ENCODE measurements at regions not wholly inside any gene's neighbourhood (a gene's known extent, or its start where the extent isn't known, plus 50 kb on each side); places are given as distances from the start of the nearest gene placed in this dataset.

GRCh38 chr11:87971354-87971753 lies 203.9 kb downstream of the RAB38 start (continued):
- TF ChIP-seq ZNF274 (IDR thresholded peaks at IDR 0.05; ENCODE audit: low read depth, low read length) (no peak), JUND (IDR thresholded peaks at IDR 0.05) (no peak)

GRCh38 chr11:87970762-87971161 lies 204.5 kb downstream of the RAB38 start:
- Histone ChIP-seq H3K9ac (ENCODE audit: low read length) (no peak overlapping the region), H3K27ac (ENCODE audit: low read depth, low read length) (no peak overlapping the region), H3K9me2 (ENCODE audit: insufficient read depth) (no peaks in the 10 kb centered on the region), H3K4me3 (replicated peaks in 1 of 2; ENCODE audit: low read depth in 1 of 2, low read length in 2 of 2) (no peak overlapping the region), H4K20me1 (ENCODE audit: insufficient read depth) (no peaks in the 10 kb centered on the region), H3K36me3 (ENCODE audit: control insufficient read depth in 1 of 2, insufficient read depth in 2 of 2, low read length in 2 of 2) (no peaks in the 10 kb centered on the region), H2AFZ (ENCODE audit: low read depth, low read length, poor library complexity, severe bottlenecking) (no peak overlapping the region), H3K27me3 (ENCODE audit: insufficient read depth, low read length) (no peaks in the 10 kb centered on the region), H3K4me1 (ENCODE audit: control insufficient read depth in 1 of 2, insufficient read depth in 2 of 2, low read length in 2 of 2) (no peaks in the 10 kb centered on the region), H3K4me2 (ENCODE audit: low read length) (no peak overlapping the region), H3K9me3 (ENCODE audit: control insufficient read depth in 1 of 2, insufficient read depth in 1 of 2, low read depth in 1 of 2, low read length in 2 of 2) (no peaks in the 10 kb centered on the region), H3K79me2 (ENCODE audit: insufficient read depth, low read length) (no peaks in the 10 kb centered on the region)
- DNase-seq (ENCODE audit: low read depth, low spot score) (no peak), ATAC-seq (no peak)
- no TSS peak for BruUV-seq (replicated peaks)
- ChIA-PET RAD21 (ENCODE audit: low non-redundant PET in 1 of 2, low total read pairs in 2 of 2, uncharacterized antibody in 2 of 2, unreplicated experiment in 2 of 2) (no interaction called here), CTCF (interaction anchor here (0.9 kb wide), 1 partner anchor 573 kb away, joined by 3 read pairs; no protein-coding TSS in a partner anchor), POLR2A (no interaction called here)
- no peak for TF ChIP-seq ELF1 (IDR thresholded peaks at IDR 0.05; ENCODE audit: borderline replicate concordance, low read depth)
- TF ChIP-seq CEBPB (IDR thresholded peaks at IDR 0.05; ENCODE audit: low read depth) = no peak
- no peak for TF ChIP-seq ZFX (IDR thresholded peaks at IDR 0.05)
- no peak for TF ChIP-seq JUND (IDR thresholded peaks at IDR 0.05)
- no peak for TF ChIP-seq POLR2AphosphoS5 (IDR thresholded peaks at IDR 0.05; ENCODE audit: low read depth, low read length)
- TF ChIP-seq ATF3 (IDR thresholded peaks at IDR 0.05) = no peak
- no peak for TF ChIP-seq MAX (IDR thresholded peaks at IDR 0.05)
- TF ChIP-seq SIN3A (IDR thresholded peaks at IDR 0.05; ENCODE audit: low read depth) = no peak
- TF ChIP-seq TCF7L2 (IDR thresholded peaks at IDR 0.05; ENCODE audit: borderline replicate concordance, extremely low read depth, insufficient read depth, insufficient read length) = no peak
- TF ChIP-seq EZH2phosphoT487 (IDR thresholded peaks at IDR 0.05; ENCODE audit: borderline replicate concordance) = no peak
- no peak for TF ChIP-seq REST (IDR thresholded peaks at IDR 0.05; ENCODE audit: low read depth)
- TF ChIP-seq FOSL1 (IDR thresholded peaks at IDR 0.05; ENCODE audit: low read depth) = no peak
- TF ChIP-seq EGR1 (IDR thresholded peaks at IDR 0.05; ENCODE audit: low read depth) = no peak
- TF ChIP-seq POLR2A (IDR thresholded peaks at IDR 0.05; ENCODE audit: borderline replicate concordance, extremely low read depth, insufficient read depth, insufficient read length) = no peak
- TF ChIP-seq RAD21 (IDR thresholded peaks at IDR 0.05; ENCODE audit: low read depth) = no peak
- TF ChIP-seq CTCF (IDR thresholded peaks at IDR 0.05 in 2 of 3, conservative IDR thresholded peaks at IDR 0.05 in 1 of 3; ENCODE audit: borderline replicate concordance in 1 of 3, insufficient read depth in 1 of 3, low read depth in 2 of 3, low read length in 2 of 3) = no peak
- intact Hi-C loops (cut with micrococcal nuclease) = no loop called here

Measured in HCT116 (cell line).